Activated CD4-positive, CD25-positive, alpha-beta regulatory T cell treated with anti-CD3 and anti-CD28 coated beads, Interleukin-2, amount 50 U/mL, for 72 hours (primary cell): ENCODE measurements at regions not wholly inside any gene's neighbourhood (a gene's known extent, or its start where the extent isn't known, plus 50 kb on each side); places are given as distances from the start of the nearest gene placed in this dataset.

Experiments
- DNase-seq: peaks from one replicate; pipeline ENCODE4 v3.0.0; 2021

DNA sequence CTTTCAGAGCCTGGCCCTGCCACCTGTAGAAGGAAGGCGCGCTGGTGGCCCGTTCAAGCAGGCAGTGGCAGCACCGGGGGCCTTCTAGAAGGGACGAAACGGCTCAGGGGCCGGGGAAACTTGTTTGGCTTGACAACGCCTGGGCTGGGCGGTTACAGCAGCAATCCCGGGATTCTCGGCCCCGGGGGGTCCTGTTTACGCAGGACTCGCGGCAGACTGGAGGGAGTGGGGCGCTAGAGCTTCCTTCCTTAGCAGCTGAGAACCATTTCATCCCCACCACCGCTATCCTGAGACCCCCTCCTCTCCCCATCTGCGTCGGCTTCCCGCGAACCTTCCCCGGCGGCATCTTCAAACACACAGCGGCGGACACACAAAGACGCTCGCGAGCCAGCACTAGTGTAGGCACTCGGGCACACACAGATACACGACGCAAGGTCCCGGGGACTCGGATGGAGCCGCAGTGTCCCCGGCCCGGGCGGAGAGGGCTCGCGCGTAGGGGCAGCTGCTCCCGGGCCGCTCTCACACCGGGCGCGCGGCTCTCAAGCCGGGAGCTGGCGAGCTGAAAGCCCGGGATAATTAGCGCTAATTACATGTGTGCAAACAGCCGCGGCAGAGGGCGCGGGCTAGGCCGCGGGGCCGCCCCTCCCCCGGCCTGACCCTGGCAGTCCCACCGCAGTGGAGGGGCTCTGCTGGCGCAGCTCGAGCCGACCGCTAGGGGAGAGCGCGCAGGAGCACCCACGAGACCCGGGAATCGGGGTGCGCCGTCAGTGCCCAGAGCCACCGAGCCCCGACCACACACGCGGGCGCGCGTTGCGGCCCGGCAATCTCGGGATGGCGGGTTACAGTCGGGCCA is 271.4 kb downstream of the FOXD2 start:
- DNase-seq: no peak

DNA sequence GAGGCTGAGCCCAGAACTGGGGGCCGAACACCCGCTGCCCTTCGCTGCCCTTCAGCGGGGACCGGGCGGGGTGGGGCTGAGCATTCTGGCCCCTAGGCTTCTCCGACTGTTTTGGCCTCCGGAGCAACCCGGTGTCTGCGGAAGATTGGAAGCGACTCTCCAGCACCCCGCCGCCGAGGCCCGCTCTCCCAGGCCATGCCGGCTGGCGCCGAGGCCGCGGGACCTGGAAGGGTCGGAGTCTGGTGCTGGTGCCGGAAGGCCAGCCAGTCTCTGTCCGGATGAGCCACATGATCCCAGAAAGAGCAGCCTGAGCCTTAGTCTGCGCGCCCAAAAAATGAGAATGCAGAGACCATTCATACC is 272.0 kb downstream of the FOXD2 start:
- no peak for DNase-seq

DNA sequence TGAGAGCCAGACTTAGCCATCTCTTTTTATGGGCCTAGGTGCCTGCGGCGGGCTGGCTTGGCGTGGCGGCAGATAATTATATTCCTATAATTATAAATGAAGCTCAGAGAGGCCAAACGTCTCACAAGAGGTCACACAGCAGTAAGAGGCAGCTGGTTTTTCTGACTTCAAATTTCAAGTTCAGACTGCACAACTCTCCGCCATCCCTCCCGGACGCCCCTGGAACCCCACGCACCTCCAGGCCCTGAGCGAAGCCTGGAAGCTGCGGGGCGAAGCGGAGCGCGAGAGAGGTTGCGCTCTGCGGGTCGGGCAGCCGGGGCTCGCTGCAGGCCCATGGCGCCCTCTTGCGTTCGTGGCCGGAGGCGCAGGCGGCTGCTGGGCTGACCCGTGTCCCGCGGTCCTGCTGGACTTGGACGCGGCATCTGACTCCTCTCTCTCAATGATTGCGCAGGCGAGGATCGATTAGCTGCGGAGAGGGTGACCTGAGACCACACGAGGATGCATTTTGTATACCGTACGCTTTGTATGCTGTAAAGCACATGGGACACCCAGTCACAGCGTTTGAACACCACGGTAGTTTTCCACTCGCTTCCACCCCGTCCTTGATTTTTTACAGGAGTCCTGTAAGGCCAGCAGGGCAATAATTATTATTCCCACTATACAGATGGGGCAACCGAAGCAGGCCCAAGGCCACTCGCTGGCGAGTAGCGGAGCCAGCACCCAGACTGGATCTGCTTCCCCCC is 272.7 kb downstream of the FOXD2 start:
- DNase-seq: peak; percentile 84
